Sigmoid colon (tissue), 4 donors: ENCODE measurements at regions not wholly inside any gene's neighbourhood (a gene's known extent, or its start where the extent isn't known, plus 50 kb on each side); places are given as distances from the start of the nearest gene placed in this dataset.

Experiments used
- CTCF ChIP-seq, 4 experiments: fragments of 450-650 bp in 3 of 4; fragments of 200-600 bp in 1 of 4; IDR thresholded peaks; one replicate each; pipeline ENCODE4 v1.5.1; 2016 to 2019; ENCODE audit warnings: antibody characterized with exemption in 4 of 4, mild to moderate bottlenecking in 3 of 4, moderate library complexity in 2 of 4
- POLR2A ChIP-seq, 2 donors: fragments of 450-650 bp; IDR thresholded peaks; one replicate each; pipeline ENCODE4 v1.6.1; 2016; ENCODE audit warnings: antibody characterized with exemption in 2 of 2, mild to moderate bottlenecking in 2 of 2, moderate library complexity in 2 of 2
- POLR2AphosphoS5 ChIP-seq, 4 donors: sonication (generic); formaldehyde crosslinking; IDR thresholded peaks; one replicate each; pipeline ENCODE4 v1.6.1; 2017; ENCODE audit warnings: antibody characterized with exemption in 4 of 4

DNA sequence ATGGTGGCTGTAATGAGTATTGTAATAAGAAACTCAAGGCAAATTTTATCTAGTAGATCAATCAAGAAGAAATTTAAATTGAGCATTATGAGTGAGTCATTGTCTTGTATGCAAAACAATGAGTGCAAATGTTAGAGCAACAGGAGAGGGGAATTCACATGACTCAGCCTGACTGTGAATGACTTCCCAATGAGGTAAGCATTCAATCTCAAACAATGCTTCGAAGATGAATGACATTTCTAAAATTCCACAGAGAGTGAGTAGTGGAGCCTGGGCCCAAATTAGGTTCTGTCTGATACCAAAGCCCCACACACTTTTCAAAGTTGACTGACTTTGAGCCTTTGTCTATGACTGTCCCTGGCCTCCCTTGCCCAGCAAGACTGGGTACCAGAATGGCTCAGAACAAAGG, 738.0 kb downstream of the PTPRU start:
- TF ChIP-seq CTCF (IDR thresholded peaks at IDR 0.05) (no peak), POLR2A (IDR thresholded peaks at IDR 0.05) (no peak), POLR2AphosphoS5 (IDR thresholded peaks at IDR 0.05) (no peak)
